ENCODE measurements at regions not wholly inside any gene's neighbourhood (a gene's known extent, or its start where the extent isn't known, plus 50 kb on each side); places are given as distances from the start of the nearest gene placed in this dataset.

GRCh38 chr2:66239655-66240054, 195.3 kb upstream of the MEIS1 start:
- no peak for TF ChIP-seq CTCF (IDR thresholded peaks at IDR 0.05; ENCODE audit: unreplicated experiment in 3 of 3)
- Mint-ChIP-seq H3K27ac (no peak overlapping the region), H3K27me3 (ENCODE audit: low read depth) (no peaks in the 10 kb centered on the region), H3K4me3 (no peak overlapping the region), H3K9me3 (no peaks in the 10 kb centered on the region), H3K36me3 (ENCODE audit: low read depth) (no peaks in the 10 kb centered on the region), H3K4me1 (peaks cover 43% of the 10 kb centered on the region)

- Mint-ChIP-seq H3K4me1 (peaks cover 43% of the 10 kb centered on the region), H3K4me3 (no peak overlapping the region), H3K27ac (no peak overlapping the region), H3K27me3 (ENCODE audit: low read depth) (no peaks in the 10 kb centered on the region), H3K36me3 (ENCODE audit: low read depth) (no peaks in the 10 kb centered on the region), H3K9me3 (no peaks in the 10 kb centered on the region)
- TF ChIP-seq CTCF (IDR thresholded peaks at IDR 0.05; ENCODE audit: unreplicated experiment in 3 of 3): no peak
Measured at GRCh38 chr2:66237803-66238379, 197.0 kb upstream of the MEIS1 start.

- Mint-ChIP-seq H3K4me1 (peaks cover 39% of the 10 kb centered on the region), H3K27ac (no peak overlapping the region), H3K9me3 (no peaks in the 10 kb centered on the region), H3K36me3 (ENCODE audit: low read depth) (no peaks in the 10 kb centered on the region), H3K4me3 (no peak overlapping the region), H3K27me3 (ENCODE audit: low read depth) (no peaks in the 10 kb centered on the region)
- TF ChIP-seq CTCF (IDR thresholded peaks at IDR 0.05; ENCODE audit: unreplicated experiment in 3 of 3): no peak
Measured at GRCh38 chr2:66236816-66237802, 197.8 kb upstream of the MEIS1 start.

GRCh38 chr2:66236067-66236685, 198.7 kb upstream of the MEIS1 start:
- Mint-ChIP-seq H3K9me3 (no peaks in the 10 kb centered on the region), H3K36me3 (ENCODE audit: low read depth) (no peaks in the 10 kb centered on the region), H3K4me1 (peaks cover 30% of the 10 kb centered on the region), H3K27me3 (ENCODE audit: low read depth) (no peaks in the 10 kb centered on the region), H3K4me3 (no peak overlapping the region), H3K27ac (no peak overlapping the region)
- no peak for TF ChIP-seq CTCF (IDR thresholded peaks at IDR 0.05; ENCODE audit: unreplicated experiment in 3 of 3)

- Mint-ChIP-seq H3K27me3 (ENCODE audit: low read depth) (no peaks in the 10 kb centered on the region), H3K9me3 (no peaks in the 10 kb centered on the region), H3K4me1 (peaks cover 23% of the 10 kb centered on the region), H3K27ac (peak overlapping the region in 1 of 3 experiments; percentile 20), H3K36me3 (ENCODE audit: low read depth) (no peaks in the 10 kb centered on the region), H3K4me3 (no peak overlapping the region)
- TF ChIP-seq CTCF (IDR thresholded peaks at IDR 0.05; ENCODE audit: unreplicated experiment in 3 of 3): no peak
Measured at GRCh38 chr2:66235428-66235827, 199.5 kb upstream of the MEIS1 start.

Measured in nephron (organoid).